Epidermal melanocyte (primary cell): ENCODE measurements at regions not wholly inside any gene's neighbourhood (a gene's known extent, or its start where the extent isn't known, plus 50 kb on each side); places are given as distances from the start of the nearest gene placed in this dataset.

ENCODE experiments used
- DNase-seq: peaks from one replicate; pipeline ENCODE4 v3.0.0; 2011; ENCODE audit warnings: low spot score; ENCODE audit not compliant: insufficient read length

DNA sequence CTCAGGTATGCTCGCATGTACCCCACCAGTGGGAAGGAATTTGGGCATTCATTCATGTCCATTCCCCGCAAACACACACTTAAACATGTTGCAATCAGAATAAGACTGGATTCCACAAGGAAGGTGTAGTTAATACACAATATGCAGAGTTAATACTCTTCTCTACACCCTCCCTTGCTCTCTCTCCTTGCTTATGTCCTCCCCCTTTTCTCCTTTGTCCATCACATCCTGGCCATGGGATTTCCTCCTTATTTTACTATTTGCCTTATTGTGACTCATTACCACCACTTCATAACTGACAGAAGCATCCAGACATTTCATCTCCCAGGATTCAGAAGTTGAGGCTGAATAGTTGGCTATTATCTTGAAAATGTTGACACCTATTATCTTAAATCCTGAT is 473.8 kb upstream of the SPHKAP start:
- no peak for DNase-seq

DNA sequence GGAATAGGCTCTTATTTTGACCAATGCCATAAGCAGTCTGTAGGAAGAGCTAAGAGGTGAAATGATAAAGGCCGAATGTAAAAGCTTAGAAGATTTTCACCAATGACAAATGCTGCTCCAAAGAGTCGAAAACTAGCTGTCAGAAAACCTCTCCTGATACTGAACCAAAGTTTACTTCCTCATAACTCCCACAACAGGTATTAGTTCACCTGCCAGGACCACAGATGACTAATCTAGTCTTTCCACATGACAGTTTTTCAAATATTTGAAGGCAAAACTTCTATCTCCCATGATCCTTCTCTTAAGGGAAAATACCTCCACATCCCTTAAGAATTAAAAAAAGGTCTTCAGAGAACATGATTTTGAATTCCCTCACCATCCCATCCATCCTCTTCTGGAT is 473.2 kb upstream of the SPHKAP start:
- no peak for DNase-seq

DNA sequence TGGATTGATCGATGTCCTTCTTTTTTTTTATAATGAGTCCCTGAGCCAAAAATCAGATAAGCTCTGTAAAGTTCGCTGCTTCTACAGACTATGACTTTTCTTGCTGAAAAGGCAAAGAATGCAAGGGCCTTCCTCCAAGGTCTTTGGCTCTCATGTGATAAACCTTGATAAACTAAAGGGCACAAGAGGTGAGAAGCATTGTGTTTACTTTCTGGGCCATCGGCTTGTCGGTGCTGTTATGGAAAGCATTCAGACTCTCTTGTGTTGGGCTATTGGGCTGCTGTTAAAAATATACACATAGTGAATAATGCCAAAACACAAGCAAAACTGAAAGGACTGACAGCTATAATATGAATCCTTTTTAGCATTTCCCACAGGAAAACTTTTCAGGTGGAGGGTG is 472.4 kb upstream of the SPHKAP start:
- DNase-seq = no peak

DNA sequence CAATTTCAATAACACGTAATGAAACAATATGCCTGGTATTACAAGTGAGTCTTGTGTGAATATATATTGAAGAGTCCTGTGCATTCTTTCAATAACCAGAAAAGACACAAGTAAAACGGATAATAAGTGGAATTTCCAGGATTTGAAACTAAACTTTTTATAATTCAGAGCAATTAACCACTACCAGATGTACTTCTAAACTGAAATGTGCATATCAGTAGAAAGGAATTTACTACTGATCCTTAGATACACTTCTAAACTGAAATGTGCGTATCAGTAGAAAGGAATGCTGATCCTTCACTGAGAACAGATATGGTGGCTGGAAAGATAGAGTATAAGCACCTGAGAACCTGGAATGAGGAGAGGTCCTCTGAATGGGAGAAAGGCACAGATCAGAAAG is 470.9 kb upstream of the SPHKAP start:
- DNase-seq = no peak

DNA sequence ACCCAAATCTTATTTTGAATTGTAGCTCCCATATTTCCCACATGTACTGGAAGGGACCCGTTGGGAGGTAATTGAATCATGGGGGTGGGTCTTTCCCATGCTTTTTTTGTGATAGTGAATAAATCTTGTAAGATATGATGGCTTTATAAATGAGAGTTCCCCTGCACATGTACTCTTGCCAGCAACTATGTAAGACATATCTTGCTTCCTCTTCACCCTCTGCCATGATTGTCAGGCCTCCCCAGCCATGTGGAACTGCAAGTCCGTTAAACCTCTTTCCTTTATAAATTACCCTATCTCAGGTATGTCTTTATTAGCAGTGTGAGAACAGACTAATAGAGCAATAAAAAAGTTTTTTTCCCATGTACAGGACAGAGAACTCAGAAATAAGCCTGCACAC is 468.4 kb upstream of the SPHKAP start:
- DNase-seq = no peak

DNA sequence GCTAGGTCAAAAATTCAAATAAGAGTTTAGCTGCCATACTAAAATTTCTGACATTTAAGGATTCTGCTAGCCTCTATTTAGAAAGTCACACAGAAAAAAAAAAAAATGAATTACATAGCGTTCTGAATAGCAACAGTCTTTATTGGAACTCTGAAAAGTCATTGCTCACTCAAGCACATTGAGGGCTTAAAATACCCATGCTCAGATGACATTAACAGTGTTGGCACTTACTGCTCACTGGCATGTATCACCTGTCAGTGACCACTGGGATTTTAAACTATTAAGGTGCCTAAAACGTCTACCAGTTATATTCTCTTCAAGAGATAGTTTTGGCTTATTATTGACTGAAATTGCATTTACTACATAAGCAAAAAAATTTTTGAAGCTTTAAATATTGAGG is 468.0 kb upstream of the SPHKAP start:
- DNase-seq = no peak

DNA sequence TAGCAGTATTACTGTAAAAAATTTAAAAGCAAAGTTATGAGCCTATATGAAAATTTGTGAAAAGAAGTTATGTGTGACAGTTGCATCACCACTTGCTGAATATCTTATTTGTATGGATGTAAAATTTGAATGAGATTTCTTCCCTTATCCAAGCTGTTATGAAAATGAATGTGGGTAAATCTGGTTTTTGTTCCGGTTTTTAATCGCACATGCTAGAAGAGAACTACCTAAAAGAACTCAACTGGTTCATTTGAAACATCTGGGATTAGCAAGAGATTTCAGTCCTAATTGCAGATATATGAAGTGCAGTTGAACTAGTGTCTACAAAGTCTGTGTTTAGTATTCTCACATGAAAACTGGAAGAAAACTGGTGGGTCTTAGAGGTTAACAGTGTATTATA is 467.1 kb upstream of the SPHKAP start:
- DNase-seq = no peak

DNA sequence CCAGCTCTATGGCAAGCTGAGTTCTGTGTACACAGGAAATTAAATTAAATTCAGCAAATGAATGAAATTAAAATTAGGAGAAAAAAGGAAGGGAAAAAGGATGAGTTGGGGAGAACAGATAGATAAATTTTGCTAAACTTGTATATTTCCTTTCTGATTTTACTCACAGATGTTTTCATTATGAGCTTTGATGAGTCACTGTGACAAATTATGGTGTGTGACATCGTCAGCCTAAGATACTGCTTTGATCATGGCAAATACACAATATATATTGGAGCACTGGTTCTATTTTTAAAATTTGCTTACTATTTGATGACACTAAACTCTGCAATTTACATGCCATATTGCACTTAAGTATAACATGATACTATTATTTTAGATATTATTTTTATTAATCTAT is 464.6 kb upstream of the SPHKAP start:
- no peak for DNase-seq

DNA sequence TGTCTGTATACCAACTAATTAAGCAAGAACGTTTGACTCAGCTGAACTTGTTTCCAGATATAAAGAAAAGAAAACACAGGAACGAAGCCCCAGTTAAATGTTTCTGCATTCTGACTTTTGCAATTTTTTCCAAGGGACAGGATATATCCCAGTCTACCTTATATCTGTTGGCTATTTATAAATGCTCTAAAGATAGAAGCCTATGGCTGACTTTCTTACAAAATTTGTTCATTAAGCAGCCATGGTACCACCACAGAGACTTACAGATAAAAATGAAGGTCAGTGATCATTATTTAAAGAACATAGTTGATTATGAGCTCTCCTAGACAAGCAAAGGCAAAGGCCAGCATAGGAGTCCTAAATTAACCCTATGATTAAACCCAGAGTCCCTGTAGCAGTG is 462.7 kb upstream of the SPHKAP start:
- DNase-seq = no peak

DNA sequence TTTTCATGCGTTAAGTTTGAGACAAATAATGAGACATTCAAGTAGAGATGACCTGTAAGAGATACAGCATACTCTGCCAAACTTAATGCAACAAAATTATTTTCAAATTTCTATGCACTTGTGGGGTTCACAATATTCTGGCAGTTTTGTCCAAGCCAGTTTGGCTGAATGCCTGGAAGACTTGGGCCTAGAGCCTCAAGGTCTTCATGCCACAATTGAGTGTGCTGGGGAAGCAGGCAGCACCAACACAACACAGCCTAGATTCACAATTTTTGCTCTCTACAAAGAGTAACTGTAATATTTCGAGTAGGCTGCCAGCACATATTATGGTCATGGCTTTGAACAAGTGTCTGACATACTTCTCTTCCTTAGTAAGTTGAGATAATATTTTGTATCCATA is 461.4 kb upstream of the SPHKAP start:
- no peak for DNase-seq

DNA sequence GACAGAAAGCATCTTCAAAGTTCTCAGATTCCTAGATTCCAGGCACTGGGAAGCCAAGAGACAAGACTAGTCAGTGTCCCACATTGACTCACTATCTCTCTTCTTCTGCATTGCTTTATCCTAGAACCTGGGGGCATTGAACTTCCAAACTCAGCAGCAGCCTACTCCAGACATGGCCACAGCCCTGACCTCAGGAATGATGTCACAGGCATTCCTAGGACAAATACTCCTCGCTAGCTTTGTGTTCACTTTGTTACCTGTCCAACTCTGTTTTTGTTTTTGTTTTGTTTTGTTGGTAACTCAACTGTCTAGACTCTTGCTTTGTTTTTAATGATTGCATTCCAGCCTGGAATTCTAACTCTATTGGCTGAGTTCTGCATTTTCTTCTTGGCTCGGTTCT is 449.3 kb upstream of the SPHKAP start:
- no peak for DNase-seq

DNA sequence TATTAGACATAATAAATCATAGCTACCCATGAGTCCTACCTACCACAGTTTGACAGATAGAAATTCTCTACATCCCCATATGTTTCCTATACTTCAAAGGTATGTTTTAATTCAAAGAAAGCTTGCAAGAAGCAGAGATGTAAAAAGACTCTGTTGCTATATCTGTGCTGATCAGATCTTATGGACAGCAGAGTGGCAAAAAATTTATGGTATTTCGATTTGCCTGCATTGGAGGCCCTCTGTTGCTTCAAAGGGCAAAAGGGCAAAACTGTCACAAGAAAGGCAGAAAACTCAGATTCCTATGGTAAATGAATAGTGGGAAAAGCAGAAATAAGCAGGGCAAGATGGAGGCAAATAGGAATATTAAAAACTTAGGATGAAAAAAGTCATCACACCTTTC is 447.8 kb upstream of the SPHKAP start:
- DNase-seq = no peak

DNA sequence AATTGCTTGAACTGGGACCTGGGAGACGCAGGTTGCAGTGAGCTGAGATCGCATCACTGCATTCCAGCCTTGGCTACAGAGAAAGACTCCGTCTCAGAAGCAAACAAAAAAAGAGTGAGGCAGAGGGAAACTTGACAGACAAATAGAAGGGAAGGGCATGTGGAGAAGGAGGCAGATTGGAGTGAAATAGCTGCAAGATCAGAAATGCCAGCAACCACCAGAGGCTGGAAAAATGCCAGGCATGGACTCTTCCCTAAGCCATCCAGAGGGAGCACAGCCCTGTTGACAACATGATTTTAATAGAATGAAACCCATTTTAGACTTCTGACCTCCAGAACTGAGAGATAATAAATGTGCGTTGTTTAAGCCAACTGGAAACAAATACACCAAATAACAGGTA is 447.2 kb upstream of the SPHKAP start:
- DNase-seq = no peak

DNA sequence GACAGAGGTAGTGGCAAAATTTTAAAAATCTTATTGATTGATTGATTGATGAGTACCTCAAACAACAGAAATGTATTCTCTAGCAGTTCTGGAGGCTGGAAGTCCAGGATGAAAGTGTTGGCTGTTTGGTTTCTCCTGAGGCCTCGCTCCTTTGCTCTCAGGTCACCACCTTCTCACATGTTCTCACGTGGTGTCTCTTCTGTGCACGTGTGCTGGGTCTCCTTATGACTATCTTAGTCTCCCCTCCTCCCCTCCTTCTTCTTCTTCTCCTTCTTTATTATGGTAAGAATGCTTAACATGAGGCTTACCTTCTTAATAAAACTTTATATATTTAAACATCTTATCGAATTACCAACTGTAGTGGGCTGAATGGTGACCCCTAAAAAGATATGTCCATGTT is 446.0 kb upstream of the SPHKAP start:
- no peak for DNase-seq

DNA sequence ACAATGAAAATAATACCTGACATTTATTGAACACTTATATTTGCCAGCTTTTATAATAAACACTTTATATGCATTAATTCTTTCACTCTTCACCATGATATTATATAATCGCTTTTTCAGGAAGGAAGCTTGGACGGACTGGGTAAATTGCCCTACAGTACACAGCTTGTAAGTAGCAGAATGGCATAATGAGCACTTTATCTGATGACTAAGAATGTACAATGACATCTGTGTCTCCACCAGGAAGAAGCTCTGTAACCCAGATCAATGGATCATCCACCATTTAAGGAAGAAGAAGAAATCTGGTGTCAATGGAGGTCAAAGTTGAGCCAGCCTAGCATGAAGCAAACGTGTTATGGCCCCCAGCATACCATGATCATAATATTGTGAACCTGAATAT is 444.0 kb upstream of the SPHKAP start:
- DNase-seq = no peak

DNA sequence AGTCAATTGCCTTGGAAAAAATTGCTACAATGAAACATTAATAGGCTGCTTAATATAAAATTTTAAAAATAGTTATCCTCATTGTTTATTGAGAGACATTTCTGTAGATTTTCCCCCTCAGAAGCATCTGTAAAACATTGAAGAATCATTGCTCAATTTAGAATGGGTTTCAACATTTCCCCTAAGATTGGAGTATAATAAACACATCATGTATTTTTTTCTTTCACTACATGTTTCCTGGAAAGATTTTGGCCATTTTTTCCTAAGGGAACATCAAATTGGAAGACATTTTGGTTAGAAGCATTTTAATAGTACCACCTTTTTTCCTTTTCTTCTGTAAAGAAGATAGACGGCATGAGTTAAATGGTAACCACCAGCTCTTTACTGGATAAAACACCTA is 443.2 kb upstream of the SPHKAP start:
- no peak for DNase-seq

DNA sequence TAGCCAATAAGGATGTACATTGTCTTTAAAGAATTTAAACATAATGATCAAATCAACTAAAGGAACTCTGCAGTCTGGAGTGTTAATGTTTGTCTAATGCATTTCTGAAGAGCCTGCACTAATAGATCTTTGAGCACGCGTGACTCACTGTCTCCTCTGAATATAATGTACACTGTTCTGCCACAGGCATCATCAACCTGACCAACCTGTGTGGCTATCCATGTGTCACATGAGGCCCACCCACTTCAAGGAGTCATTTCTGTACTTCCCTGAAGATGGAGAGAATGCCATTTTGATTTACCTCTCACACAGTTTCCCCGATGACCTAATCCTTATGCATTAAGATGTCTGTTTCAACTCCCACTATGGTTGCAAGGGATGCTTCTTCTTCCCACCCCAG is 434.0 kb upstream of the SPHKAP start:
- no peak for DNase-seq

DNA sequence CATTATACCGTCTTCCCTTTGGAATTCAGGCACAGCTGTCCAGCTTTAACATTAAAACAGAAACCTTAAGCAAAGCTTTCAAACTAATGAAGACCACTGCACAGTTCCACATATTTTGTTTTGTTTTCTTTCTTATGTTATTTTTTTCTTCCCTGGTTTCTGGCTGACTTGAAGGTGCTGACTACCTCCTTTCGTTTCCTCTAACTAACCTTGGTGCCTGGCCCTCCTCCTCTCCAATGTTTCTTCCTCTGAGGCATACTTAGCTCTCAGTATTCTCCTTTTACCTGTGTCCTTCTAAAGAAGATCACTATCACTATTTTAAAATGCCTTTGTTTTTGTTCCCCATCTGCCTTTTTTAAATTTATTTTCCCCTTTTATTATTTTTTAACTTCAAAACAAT is 433.3 kb upstream of the SPHKAP start:
- no peak for DNase-seq

DNA sequence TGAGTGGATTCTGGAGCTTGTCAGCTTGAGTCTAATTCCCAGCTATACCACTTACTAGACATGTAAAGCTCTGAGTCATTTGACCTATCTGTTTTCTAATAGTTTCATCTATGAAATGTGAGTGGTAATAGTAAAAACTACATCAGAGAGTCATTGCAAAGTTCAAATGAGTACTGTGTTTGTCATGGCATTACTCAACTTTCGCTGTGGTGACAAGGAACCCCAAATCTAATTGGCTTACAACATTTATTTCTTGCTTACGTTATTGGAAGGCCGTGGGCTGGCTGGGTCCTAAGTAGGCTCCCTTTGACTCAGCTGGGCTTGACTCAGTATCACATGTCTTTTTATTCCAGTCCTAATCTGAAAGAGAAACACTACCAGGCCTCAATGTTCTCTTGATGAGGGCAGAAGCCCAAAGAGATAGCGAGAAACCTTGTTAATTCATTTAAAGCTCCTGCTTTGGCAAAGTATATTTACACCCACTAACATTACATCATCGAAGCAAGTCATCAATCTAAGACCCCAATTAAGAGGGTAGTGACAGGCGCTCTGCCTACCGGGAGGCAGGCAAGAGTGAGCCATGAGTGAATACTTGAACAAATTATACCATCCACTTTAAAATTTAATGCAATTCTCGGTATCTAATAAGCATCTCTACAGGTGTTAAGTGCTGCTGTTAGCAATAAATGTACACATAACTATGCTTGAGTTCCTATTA is 431.8 kb upstream of the SPHKAP start:
- DNase-seq = no peak

DNA sequence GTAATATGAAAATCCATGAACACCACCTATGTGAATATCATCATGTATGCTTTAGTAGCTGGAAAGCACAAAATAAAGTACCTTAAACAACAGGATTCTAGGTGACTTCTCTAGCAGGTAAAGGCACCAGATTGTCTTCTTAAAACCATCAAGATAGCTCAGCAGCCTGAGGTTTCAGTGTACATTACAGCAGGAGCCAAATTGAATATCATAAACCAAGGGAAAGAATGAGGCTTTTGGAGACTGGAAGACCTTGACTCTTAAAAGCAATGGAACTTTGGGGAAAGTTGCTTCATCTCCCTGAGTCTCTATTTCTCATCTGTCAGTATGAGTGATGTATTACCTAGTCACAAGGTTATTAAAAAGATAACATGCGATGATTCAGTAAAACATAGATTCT is 429.7 kb upstream of the SPHKAP start:
- no peak for DNase-seq

DNA sequence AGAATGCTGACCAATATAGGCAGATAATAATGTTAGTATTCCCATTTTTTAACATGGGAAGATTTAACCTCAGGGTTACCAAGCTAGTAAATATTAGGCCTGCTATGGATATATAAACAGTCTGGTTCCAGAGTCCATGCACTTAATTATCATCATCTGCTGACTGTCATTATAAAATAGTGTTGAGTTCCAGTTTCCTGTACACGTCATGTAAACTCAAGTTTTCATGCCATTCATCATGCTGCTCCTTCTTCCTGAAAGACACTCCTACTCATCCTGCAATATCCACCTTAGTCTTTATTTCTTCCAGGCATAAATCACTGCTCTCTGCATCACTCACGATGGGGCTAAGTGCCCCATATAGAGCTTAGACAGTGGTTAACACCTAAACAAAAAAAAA is 420.8 kb upstream of the SPHKAP start:
- DNase-seq = no peak

DNA sequence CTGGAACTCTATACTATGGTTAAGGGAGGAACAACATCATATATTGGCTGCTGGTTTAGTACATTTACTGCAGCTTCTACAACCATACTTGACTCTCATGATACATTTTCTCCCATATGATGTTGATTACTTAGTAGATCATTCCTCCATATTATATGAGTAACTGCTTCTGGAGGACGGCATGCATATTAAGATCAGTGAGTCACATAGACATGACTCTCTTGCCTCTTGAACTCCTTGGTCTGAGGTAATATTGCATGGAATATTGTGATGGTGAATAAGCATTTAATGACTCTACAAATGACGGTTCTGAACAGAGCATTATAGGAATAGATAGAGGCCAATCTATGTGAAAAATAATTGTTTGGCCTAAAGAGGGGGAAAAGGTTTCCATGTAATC is 418.8 kb upstream of the SPHKAP start:
- no peak for DNase-seq

DNA sequence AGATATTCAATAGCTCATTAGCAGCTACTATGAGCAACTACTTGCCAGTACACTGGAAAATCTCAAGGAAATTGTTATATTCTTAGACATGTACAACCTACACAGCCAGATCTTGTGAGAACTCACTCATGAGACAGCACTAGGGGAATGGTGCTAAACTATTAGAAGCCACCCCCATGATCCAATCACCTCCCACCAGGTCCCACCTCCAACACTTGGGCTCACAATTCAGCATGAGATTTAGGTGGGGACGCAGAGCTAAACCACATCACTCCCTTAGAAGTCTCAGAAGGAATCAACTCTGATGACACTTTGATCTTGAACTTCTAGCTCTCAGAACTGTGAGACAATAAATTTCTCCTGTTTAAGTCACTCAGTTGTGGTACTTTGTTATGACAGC is 418.3 kb upstream of the SPHKAP start:
- no peak for DNase-seq

DNA sequence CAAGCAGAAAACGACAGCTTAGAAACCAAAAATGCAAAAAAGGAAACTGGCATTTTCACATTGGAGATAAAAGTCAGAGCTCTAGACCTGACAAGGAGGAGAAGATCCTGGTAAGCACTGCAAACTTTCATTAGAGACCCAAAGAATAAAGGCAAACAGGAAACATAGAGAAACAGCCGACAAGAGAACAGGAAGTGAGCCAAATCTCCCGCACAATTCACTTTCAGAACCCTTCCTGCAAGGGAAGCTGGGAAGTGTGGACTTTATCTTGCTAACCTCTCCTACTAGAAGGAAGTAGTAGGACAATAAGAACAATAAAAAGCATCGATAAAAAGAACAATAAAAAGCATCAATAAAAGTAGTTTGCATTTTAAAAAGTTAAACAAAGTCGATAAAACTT is 417.8 kb upstream of the SPHKAP start:
- DNase-seq = no peak
